Amniotic stem cell (primary cell): ENCODE measurements at regions not wholly inside any gene's neighbourhood (a gene's known extent, or its start where the extent isn't known, plus 50 kb on each side); places are given as distances from the start of the nearest gene placed in this dataset.

Experiments
- DNase-seq: peaks from one replicate; lab custom pipeline; 2025; lab: John Stamatoyannopoulos, UW

DNA sequence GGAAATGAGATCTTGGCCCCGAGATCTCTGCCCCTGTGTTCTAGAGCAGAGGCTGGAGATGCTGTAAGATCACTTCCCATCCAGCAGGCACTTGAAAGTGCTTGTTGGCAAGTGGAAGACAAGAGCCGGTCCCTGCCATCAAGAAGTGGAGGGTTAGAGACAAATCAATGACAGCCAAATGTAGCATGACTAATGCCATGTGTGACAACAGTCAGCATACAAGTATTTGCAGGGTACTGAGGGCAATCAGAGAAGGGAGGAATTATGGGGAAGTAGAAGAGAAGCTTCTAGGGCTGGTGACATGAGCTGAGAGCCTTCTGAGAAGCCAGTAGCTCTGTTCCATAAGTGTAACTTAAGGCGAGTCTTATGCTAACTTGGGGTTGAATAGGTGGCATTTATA, 58.6 kb downstream of the TMEM17 start:
- DNase-seq, result no peak

DNA sequence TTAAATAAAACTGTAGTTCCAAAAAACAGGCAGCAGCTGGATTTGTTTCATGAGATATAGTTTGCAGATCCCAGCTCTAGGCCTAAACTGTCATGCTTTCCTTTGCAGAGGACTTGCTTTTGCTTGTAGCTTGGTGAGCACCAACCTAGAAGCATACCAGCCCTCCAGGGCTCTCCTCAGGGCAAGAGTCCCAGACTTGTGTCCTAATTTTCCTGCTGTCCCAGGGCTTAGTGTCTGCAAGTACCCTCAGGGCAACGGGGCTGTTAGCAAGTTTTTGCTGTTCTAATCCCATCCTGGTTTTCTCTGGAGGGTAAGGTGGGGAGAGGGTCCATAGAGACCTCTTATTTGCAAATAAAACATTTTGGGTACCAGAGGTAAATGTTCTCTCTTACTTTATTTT, 59.5 kb downstream of the TMEM17 start:
- no peak for DNase-seq

GRCh38 chr2:62443886-62444285, 62.1 kb downstream of the TMEM17 start:
- DNase-seq, result no peak

DNA sequence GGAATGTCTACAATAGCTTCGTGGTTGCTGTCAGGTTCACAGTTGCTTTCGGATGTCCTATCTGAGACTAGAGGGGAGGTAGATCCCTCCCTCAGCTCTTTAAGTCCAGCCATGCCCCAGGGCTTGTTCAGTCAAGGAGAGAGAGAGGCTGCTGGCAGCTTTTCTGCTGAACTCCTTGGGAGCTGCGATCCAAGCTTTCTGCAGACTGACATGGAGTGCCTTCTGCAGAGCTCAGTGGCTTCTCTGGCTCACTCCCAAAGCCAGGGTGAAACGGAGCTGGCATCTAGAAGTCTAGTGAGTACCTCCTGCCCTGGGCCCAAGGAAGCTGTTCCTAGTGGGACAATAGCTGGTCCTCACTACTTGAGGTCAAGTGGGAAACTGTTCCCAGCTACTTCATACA, 62.5 kb downstream of the TMEM17 start:
- no peak for DNase-seq

- DNase-seq, result no peak
These were observed 64.2 kb downstream of the TMEM17 start for GRCh38 chr2:62441824-62442223.

DNA sequence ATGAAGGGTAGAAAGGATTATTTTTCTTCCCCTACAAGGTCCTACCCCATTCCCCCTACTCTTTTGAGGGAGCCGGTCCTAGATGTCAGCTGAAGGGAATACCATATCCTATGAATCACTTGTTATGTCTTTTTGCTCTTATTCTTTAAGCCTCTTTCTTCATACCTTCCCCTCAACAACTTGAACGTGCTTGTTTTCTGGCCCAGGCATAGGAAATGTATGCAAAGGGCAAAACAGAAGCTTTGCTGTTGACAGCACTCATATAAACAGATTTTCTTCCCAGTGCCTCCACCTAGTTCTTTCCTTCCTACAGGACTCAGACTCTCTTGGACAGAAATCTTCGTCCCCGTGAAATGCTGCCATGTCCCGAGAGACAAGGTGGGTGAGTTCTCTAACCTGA, 64.6 kb downstream of the TMEM17 start:
- DNase-seq, result no peak

- no peak for DNase-seq
These were observed 65.6 kb downstream of the TMEM17 start for GRCh38 chr2:62440281-62440946.

DNA sequence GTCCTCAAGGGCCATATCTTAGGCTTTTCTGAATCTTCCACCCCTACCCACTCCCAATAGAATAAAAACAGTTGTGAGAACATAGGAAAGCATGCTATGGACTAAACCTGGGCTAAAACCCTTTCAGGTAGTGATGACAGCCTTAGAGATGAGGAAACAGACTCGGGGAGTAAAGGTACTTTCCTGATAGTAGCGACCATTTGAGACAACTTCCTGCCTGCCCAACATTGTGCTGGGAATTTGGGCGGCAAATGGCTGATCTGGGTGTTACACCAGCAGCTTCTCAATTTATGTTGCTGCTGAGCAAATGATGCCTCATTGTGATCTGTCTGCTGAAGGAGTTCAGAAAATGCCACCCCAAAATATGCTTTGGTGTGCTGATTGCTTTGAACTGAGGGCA, 66.6 kb downstream of the TMEM17 start:
- DNase-seq, result no peak

DNA sequence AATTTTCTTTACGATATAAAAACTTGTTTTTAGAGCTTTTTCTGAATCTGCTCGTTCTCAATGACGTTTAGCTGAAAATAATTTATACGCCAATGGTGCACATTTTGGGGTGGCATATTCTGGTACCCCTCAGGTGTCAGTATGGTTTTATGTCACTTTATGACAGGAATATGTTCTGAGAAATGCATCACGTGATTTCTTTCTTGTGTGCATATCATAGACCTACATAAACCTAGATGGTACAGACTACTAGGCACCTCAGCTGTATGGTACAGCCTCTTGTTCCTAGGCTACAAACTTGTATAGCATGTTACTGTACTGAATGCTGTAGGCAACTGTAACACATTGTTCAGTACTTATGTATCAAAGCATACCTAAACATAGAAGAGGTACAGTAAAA, 68.2 kb downstream of the TMEM17 start:
- no peak for DNase-seq

- DNase-seq, result no peak
These were observed 70.3 kb downstream of the TMEM17 start for GRCh38 chr2:62435720-62436119.

DNA sequence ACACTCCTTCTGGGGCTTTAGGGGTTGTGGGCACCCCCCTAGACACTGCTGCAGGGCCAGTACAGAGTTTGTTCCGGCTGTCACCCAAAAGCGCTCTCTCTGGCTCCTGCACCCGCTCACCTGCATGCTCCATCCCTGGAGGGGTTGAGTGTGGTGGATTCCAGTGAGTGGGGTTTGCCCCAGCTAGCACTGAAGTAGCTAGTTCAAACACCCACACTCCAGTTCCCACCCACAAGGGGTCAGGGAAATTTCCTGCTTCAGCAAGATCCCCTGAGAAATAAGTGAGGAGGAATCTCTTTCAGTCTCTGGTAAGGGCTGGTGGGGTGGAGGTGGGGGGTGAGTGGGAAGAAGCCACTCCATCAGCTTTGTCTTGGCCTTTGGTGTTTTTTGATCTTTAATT, 73.6 kb downstream of the TMEM17 start:
- no peak for DNase-seq

DNA sequence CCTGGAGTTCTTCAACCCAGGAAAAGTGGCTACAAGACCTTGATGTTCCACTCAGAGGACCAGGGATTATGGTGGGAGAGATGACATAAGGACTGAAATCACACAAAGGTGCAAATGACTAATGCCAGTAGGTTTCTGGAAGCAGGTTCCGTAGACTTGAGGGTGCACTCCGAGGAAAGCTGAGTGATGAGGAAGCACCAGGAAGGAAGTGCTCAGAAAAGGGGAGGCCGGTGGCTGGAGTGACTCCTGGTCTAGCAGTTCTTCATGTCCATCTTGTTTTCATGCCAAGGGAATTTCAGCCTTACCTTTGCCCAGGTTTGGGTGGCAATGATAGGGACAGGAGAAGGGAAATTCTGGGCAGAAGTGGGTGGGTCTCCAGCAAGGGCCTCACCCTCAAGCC, 74.5 kb downstream of the TMEM17 start:
- DNase-seq, result no peak

DNA sequence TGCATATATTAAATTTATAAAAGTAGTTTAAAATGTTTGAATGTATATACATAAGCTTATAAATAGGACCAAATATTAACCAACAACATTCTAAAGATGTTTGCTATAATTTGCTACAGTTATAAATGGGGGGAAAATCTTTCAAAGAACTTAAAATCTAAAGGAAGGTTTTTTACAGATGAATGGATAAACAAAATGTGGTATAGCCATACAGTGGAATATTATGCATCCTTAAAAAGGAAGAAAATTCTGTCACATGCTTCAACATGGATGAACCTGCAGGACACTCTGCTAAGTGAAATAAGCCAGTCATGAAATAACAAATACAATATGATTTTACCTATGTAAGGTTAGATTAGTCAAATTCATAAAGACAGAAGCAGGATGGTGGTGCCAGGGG, 75.8 kb downstream of the TMEM17 start:
- DNase-seq, result no peak

- no peak for DNase-seq
These were observed 78.8 kb downstream of the TMEM17 start for GRCh38 chr2:62427146-62427545.

- no peak for DNase-seq
These were observed 79.7 kb downstream of the TMEM17 start for GRCh38 chr2:62426154-62426912.

DNA sequence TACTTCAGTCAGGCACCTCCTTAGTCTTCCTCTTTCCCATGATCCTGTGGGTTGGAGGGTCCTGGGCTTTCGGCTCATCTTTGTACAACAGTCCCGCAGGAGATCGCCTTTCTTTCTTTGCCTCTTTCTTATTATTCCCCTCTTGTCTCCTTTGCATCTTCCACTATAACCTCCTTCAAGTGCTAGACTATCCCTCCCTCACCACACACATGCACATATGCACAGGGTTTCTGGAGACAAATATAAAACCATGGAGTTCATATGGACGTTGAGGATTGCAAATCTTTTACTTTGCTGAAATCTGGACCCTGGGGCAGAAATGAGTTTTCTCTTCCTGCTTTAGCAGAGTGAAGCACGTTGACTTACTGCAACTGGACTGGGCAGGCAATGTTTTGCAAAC, 80.3 kb downstream of the TMEM17 start:
- no peak for DNase-seq

GRCh38 chr2:62424899-62425298, 81.1 kb downstream of the TMEM17 start:
- DNase-seq, result no peak

GRCh38 chr2:62423883-62424458, 82.0 kb downstream of the TMEM17 start:
- no peak for DNase-seq

GRCh38 chr2:62423235-62423634, 82.8 kb downstream of the TMEM17 start:
- DNase-seq, result no peak

- no peak for DNase-seq
These were observed 90.5 kb downstream of the TMEM17 start for GRCh38 chr2:62415518-62415917.

DNA sequence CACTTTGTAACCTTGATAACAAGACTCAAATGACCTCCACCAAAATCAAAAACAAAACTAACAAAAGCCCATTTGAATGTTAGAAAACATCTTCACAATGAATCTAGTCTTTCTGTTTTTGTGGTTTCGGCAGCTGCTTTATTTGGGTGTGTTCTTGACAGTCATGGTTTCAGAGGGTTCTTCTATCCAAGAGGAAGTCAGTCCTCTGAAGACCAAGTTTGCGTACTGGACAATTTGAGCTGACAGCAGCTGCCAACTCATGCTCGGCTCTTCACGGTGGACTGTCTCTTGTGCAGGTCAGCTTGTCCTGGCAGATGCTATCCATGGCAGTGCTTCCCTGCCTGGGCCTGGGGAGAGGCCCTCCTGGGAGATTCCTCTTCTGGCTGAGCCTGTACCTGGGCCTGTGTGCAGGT, 91.0 kb downstream of the TMEM17 start:
- DNase-seq, result no peak

GRCh38 chr2:62413116-62413663, 92.8 kb downstream of the TMEM17 start:
- no peak for DNase-seq

DNA sequence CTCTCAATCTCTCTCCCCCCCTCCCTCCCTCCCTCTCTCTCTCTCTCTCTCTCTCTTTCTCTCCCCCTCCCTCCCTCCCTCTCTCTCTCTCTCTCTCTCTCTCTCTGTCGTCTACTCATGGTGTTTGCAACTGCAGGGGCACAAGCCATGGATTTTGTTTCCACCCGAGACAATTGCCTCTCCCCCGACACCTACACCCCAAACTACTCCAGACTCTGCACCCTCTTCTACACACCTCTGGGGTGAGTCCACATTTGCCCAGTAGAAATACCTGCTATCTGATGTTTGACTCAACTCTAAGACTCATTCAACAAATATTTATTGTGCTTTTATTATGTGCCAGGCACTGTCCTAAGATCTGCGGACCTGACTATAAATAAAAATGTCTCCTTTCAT, 93.7 kb downstream of the TMEM17 start:
- no peak for DNase-seq
